ENCODE measurements at regions not wholly inside any gene's neighbourhood (a gene's known extent, or its start where the extent isn't known, plus 50 kb on each side); places are given as distances from the start of the nearest gene placed in this dataset.

DNA sequence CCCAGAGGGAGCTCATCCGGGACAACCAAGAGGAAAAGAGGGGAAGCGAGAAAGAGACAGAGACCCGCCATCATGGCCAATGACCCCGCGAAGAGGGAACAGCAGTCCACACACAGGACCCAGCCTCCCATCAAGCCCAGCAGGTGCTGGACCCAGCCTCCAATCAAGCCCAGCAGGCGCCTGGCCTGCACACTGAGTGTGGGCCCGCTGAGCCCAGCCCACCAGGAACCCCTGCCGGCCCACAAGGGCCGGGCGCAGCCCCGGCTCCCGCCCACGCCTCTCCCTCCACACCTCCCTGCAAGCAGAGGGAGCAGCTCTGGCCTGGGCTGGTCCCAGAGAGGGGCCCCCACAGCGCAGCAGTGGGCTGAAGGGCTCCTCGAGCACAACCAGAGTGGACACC lies 391.1 kb downstream of the IDS start:
- H3K4me2 ChIP-seq (ENCODE audit: extremely low read depth, insufficient read depth, low read length) = no peak overlapping the region
- H3K9ac ChIP-seq (ENCODE audit: insufficient read depth, low read length) = no peak overlapping the region
- TF ChIP-seq, protein P1, sequence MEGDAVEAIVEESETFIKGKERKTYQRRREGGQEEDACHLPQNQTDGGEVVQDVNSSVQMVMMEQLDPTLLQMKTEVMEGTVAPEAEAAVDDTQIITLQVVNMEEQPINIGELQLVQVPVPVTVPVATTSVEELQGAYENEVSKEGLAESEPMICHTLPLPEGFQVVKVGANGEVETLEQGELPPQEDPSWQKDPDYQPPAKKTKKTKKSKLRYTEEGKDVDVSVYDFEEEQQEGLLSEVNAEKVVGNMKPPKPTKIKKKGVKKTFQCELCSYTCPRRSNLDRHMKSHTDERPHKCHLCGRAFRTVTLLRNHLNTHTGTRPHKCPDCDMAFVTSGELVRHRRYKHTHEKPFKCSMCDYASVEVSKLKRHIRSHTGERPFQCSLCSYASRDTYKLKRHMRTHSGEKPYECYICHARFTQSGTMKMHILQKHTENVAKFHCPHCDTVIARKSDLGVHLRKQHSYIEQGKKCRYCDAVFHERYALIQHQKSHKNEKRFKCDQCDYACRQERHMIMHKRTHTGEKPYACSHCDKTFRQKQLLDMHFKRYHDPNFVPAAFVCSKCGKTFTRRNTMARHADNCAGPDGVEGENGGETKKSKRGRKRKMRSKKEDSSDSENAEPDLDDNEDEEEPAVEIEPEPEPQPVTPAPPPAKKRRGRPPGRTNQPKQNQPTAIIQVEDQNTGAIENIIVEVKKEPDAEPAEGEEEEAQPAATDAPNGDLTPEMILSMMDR (conservative IDR thresholded peaks at IDR 0.05 in 1 of 2, IDR thresholded peaks at IDR 0.05 in 1 of 2; ENCODE audit: low read depth in 1 of 2, low read length in 2 of 2) = no peak
- no peak for TF ChIP-seq EZH2 (IDR thresholded peaks at IDR 0.05; ENCODE audit: low read length, missing control alignments)
- H3K27me3 ChIP-seq (ENCODE audit: control insufficient read depth, insufficient read depth, low read length) = no peaks in the 10 kb centered on the region
- DNase-seq (ENCODE audit: low read depth in 2 of 2) = no peak
- no peaks in the 10 kb centered on the region for H4K20me1 ChIP-seq (ENCODE audit: control insufficient read depth, extremely low read depth, insufficient read depth, low read length)
- H3K4me3 ChIP-seq (replicated peaks in 1 of 4; ENCODE audit: control extremely low read depth in 1 of 4, insufficient read depth in 1 of 4, low read depth in 3 of 4, low read length in 4 of 4) = no peak overlapping the region
- H3K9me3 ChIP-seq (ENCODE audit: control insufficient read depth, insufficient read depth, low read depth, low read length) = no peaks in the 10 kb centered on the region
- no peaks in the 10 kb centered on the region for H3K79me2 ChIP-seq (ENCODE audit: control insufficient read depth, insufficient read depth, low read length)
- no peak overlapping the region for H2AFZ ChIP-seq (ENCODE audit: low read length)
- H3K36me3 ChIP-seq (ENCODE audit: control insufficient read depth, insufficient read depth, low read length) = no peaks in the 10 kb centered on the region
- H3K4me1 ChIP-seq (ENCODE audit: control insufficient read depth, extremely low read depth, insufficient read depth, low read length) = no peaks in the 10 kb centered on the region
- H3K27ac ChIP-seq (ENCODE audit: insufficient read depth, low read length) = no peak overlapping the region

DNA sequence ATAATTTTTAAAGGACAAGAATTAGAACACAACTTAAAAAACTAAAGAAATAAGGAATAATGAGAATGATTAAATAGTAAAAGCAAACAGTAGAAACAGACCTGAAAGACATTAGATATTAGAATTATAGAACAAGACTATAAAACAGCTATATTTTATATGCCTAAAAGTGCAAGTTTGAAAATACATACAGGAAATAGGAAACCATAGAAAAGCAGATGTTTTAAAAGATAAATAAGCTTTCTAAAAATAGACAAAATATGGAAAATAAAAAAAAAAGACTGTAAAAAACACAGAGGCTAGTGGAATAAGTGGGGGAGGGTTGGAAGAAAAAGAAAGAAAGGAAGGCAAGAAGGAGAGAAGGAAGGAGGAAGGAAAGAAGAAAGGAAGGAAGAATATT lies 407.3 kb downstream of the IDS start:
- H3K27ac ChIP-seq (ENCODE audit: insufficient read depth, low read length) = no peak overlapping the region
- DNase-seq (ENCODE audit: low read depth in 2 of 2) = no peak
- H3K79me2 ChIP-seq (ENCODE audit: control insufficient read depth, insufficient read depth, low read length) = no peaks in the 10 kb centered on the region
- no peak overlapping the region for H3K4me2 ChIP-seq (ENCODE audit: extremely low read depth, insufficient read depth, low read length)
- H4K20me1 ChIP-seq (ENCODE audit: control insufficient read depth, extremely low read depth, insufficient read depth, low read length) = no peaks in the 10 kb centered on the region
- H3K4me3 ChIP-seq (replicated peaks in 1 of 4; ENCODE audit: control extremely low read depth in 1 of 4, insufficient read depth in 1 of 4, low read depth in 3 of 4, low read length in 4 of 4) = no peak overlapping the region
- no peaks in the 10 kb centered on the region for H3K27me3 ChIP-seq (ENCODE audit: control insufficient read depth, insufficient read depth, low read length)
- no peaks in the 10 kb centered on the region for H3K9me3 ChIP-seq (ENCODE audit: control insufficient read depth, insufficient read depth, low read depth, low read length)
- H3K9ac ChIP-seq (ENCODE audit: insufficient read depth, low read length) = no peak overlapping the region
- no peak overlapping the region for H2AFZ ChIP-seq (ENCODE audit: low read length)
- H3K4me1 ChIP-seq (ENCODE audit: control insufficient read depth, extremely low read depth, insufficient read depth, low read length) = no peaks in the 10 kb centered on the region
- H3K36me3 ChIP-seq (ENCODE audit: control insufficient read depth, insufficient read depth, low read length) = no peaks in the 10 kb centered on the region
- TF ChIP-seq EZH2 (IDR thresholded peaks at IDR 0.05; ENCODE audit: low read length, missing control alignments) = no peak

DNA sequence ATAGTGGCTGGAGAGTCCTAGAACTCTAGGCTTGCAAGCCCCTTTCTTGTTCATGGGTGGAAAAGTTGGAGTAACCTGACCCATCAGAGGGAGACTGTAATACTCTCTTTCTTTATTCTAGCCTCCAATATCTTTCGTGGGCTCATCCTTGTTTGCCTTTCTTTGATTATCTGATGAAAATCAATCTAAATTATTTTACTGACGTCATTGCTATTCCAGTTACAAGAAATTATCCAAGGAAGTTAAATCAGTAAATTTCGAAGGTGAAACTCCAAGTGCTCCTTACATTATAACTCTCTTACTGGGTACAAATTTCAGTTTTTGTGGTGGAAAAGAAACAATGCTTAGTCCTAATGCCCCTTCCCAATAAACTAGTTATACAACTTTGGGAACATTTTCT lies 412.9 kb downstream of the IDS start:
- TF ChIP-seq EZH2 (IDR thresholded peaks at IDR 0.05; ENCODE audit: low read length, missing control alignments) = no peak
- TF ChIP-seq, protein P1 (conservative IDR thresholded peaks at IDR 0.05 in 1 of 2, IDR thresholded peaks at IDR 0.05 in 1 of 2; ENCODE audit: low read depth in 1 of 2, low read length in 2 of 2) = no peak
- Histone ChIP-seq H3K4me1 (ENCODE audit: control insufficient read depth, extremely low read depth, insufficient read depth, low read length) (no peaks in the 10 kb centered on the region), H3K27me3 (ENCODE audit: control insufficient read depth, insufficient read depth, low read length) (no peaks in the 10 kb centered on the region), H3K9me3 (ENCODE audit: control insufficient read depth, insufficient read depth, low read depth, low read length) (no peaks in the 10 kb centered on the region), H3K9ac (ENCODE audit: insufficient read depth, low read length) (no peak overlapping the region), H3K4me3 (replicated peaks in 1 of 4; ENCODE audit: control extremely low read depth in 1 of 4, insufficient read depth in 1 of 4, low read depth in 3 of 4, low read length in 4 of 4) (no peak overlapping the region), H3K27ac (ENCODE audit: insufficient read depth, low read length) (no peak overlapping the region), H4K20me1 (ENCODE audit: control insufficient read depth, extremely low read depth, insufficient read depth, low read length) (no peaks in the 10 kb centered on the region), H3K36me3 (ENCODE audit: control insufficient read depth, insufficient read depth, low read length) (no peaks in the 10 kb centered on the region), H3K4me2 (ENCODE audit: extremely low read depth, insufficient read depth, low read length) (no peak overlapping the region), H3K79me2 (ENCODE audit: control insufficient read depth, insufficient read depth, low read length) (no peaks in the 10 kb centered on the region), H2AFZ (ENCODE audit: low read length) (no peak overlapping the region)
- no peak for DNase-seq (ENCODE audit: low read depth in 2 of 2)
